CD4-positive, alpha-beta T cell treated with Interleukin-6 for 4 hours (primary cell): ENCODE measurements at regions not wholly inside any gene's neighbourhood (a gene's known extent, or its start where the extent isn't known, plus 50 kb on each side); places are given as distances from the start of the nearest gene placed in this dataset.

ENCODE experiments used
- DNase-seq: peaks from one replicate; pipeline ENCODE4 v3.0.0-alpha.2; 2020; ENCODE audit warnings: mixed read lengths

GRCh38 chr20:60252866-60253265 lies 294.6 kb downstream of the CDH26 start:
- DNase-seq: no peak

GRCh38 chr20:60253471-60253870 lies 295.2 kb downstream of the CDH26 start:
- no peak for DNase-seq

GRCh38 chr20:60254901-60255411 lies 296.7 kb downstream of the CDH26 start:
- no peak for DNase-seq

GRCh38 chr20:60255415-60255814 lies 297.2 kb downstream of the CDH26 start:
- no peak for DNase-seq

GRCh38 chr20:60255866-60256265 lies 297.6 kb downstream of the CDH26 start:
- no peak for DNase-seq

GRCh38 chr20:60256811-60257210 lies 298.6 kb downstream of the CDH26 start:
- no peak for DNase-seq

GRCh38 chr20:60257671-60258070 lies 299.4 kb downstream of the CDH26 start:
- DNase-seq: no peak

- no peak for DNase-seq
Measured at GRCh38 chr20:60258255-60258863, 300.1 kb downstream of the CDH26 start.

GRCh38 chr20:60261333-60261732 lies 303.1 kb downstream of the CDH26 start:
- no peak for DNase-seq

GRCh38 chr20:60262967-60263603 lies 304.9 kb downstream of the CDH26 start:
- peak; percentile 65 for DNase-seq

GRCh38 chr20:60263725-60264709 lies 305.8 kb downstream of the CDH26 start:
- no peak for DNase-seq

GRCh38 chr20:60266177-60266823 lies 308.1 kb downstream of the CDH26 start:
- DNase-seq: peak; percentile 28

GRCh38 chr20:60268491-60268890 lies 310.3 kb downstream of the CDH26 start:
- DNase-seq: no peak

GRCh38 chr20:60269573-60270162 lies 311.4 kb downstream of the CDH26 start:
- DNase-seq: no peak

GRCh38 chr20:60270341-60270740 lies 312.1 kb downstream of the CDH26 start:
- DNase-seq: no peak

- no peak for DNase-seq
Measured at GRCh38 chr20:60271597-60271996, 313.4 kb downstream of the CDH26 start.

GRCh38 chr20:60272790-60273189 lies 314.6 kb downstream of the CDH26 start:
- DNase-seq: no peak

GRCh38 chr20:60274717-60275116 lies 316.5 kb downstream of the CDH26 start:
- no peak for DNase-seq

- DNase-seq: no peak
Measured at GRCh38 chr20:60281295-60281694, 323.1 kb downstream of the CDH26 start.

- no peak for DNase-seq
Measured at GRCh38 chr20:60283281-60283680, 325.1 kb downstream of the CDH26 start.

GRCh38 chr20:60286764-60287163 lies 328.5 kb downstream of the CDH26 start:
- no peak for DNase-seq

GRCh38 chr20:60288945-60289344 lies 330.7 kb downstream of the CDH26 start:
- DNase-seq: no peak
